ENCODE measurements at regions not wholly inside any gene's neighbourhood (a gene's known extent, or its start where the extent isn't known, plus 50 kb on each side); places are given as distances from the start of the nearest gene placed in this dataset.

- no peak for TF ChIP-seq CTCF (IDR thresholded peaks at IDR 0.05; ENCODE audit: unreplicated experiment)
- Mint-ChIP-seq H3K36me3 (ENCODE audit: low read depth, unreplicated experiment) (no peaks in the 10 kb centered on the region), H3K9me3 (ENCODE audit: unreplicated experiment) (no peaks in the 10 kb centered on the region), H3K4me3 (ENCODE audit: unreplicated experiment) (no peak overlapping the region), H3K4me1 (ENCODE audit: unreplicated experiment) (peaks cover 10% of the 10 kb centered on the region), H3K27me3 (ENCODE audit: unreplicated experiment) (no peaks in the 10 kb centered on the region), H3K27ac (ENCODE audit: unreplicated experiment) (no peak overlapping the region)
- no peak for DNase-seq (ENCODE audit: low spot score)
Measured at GRCh38 chr4:30801876-30802275, 81.7 kb downstream of the PCDH7 start.

GRCh38 chr4:30802622-30803323 lies 82.6 kb downstream of the PCDH7 start:
- Mint-ChIP-seq H3K4me1 (ENCODE audit: unreplicated experiment) (peaks cover 10% of the 10 kb centered on the region), H3K27me3 (ENCODE audit: unreplicated experiment) (no peaks in the 10 kb centered on the region), H3K9me3 (ENCODE audit: unreplicated experiment) (no peaks in the 10 kb centered on the region), H3K36me3 (ENCODE audit: low read depth, unreplicated experiment) (no peaks in the 10 kb centered on the region), H3K27ac (ENCODE audit: unreplicated experiment) (no peak overlapping the region), H3K4me3 (ENCODE audit: unreplicated experiment) (no peak overlapping the region)
- no peak for TF ChIP-seq CTCF (IDR thresholded peaks at IDR 0.05; ENCODE audit: unreplicated experiment)
- no peak for DNase-seq (ENCODE audit: low spot score)

GRCh38 chr4:30808276-30808675 lies 88.1 kb downstream of the PCDH7 start:
- H3K36me3 Mint-ChIP-seq (ENCODE audit: low read depth, unreplicated experiment) = no peaks in the 10 kb centered on the region
- no peaks in the 10 kb centered on the region for H3K4me1 Mint-ChIP-seq (ENCODE audit: unreplicated experiment)
- H3K9me3 Mint-ChIP-seq (ENCODE audit: unreplicated experiment) = no peaks in the 10 kb centered on the region
- no peaks in the 10 kb centered on the region for H3K27me3 Mint-ChIP-seq (ENCODE audit: unreplicated experiment)
- H3K27ac Mint-ChIP-seq (ENCODE audit: unreplicated experiment) = no peak overlapping the region
- TF ChIP-seq CTCF (IDR thresholded peaks at IDR 0.05; ENCODE audit: unreplicated experiment) = no peak
- DNase-seq (ENCODE audit: low spot score) = no peak
- H3K4me3 Mint-ChIP-seq (ENCODE audit: unreplicated experiment) = no peak overlapping the region

- no peaks in the 10 kb centered on the region for H3K27me3 Mint-ChIP-seq (ENCODE audit: unreplicated experiment)
- no peak overlapping the region for H3K4me3 Mint-ChIP-seq (ENCODE audit: unreplicated experiment)
- DNase-seq (ENCODE audit: low spot score) = no peak
Measured at GRCh38 chr4:30811296-30811695, 91.1 kb downstream of the PCDH7 start.

More at GRCh38 chr4:30811296-30811695, 91.1 kb downstream of the PCDH7 start:
- H3K36me3 Mint-ChIP-seq (ENCODE audit: low read depth, unreplicated experiment) = no peaks in the 10 kb centered on the region
- TF ChIP-seq CTCF (IDR thresholded peaks at IDR 0.05; ENCODE audit: unreplicated experiment) = no peak
- no peak overlapping the region for H3K27ac Mint-ChIP-seq (ENCODE audit: unreplicated experiment)
- no peaks in the 10 kb centered on the region for H3K9me3 Mint-ChIP-seq (ENCODE audit: unreplicated experiment)
- no peaks in the 10 kb centered on the region for H3K4me1 Mint-ChIP-seq (ENCODE audit: unreplicated experiment)

All from endothelial cell (in vitro differentiated cells).